ENCODE measurements at regions not wholly inside any gene's neighbourhood (a gene's known extent, or its start where the extent isn't known, plus 50 kb on each side); places are given as distances from the start of the nearest gene placed in this dataset.

DNA sequence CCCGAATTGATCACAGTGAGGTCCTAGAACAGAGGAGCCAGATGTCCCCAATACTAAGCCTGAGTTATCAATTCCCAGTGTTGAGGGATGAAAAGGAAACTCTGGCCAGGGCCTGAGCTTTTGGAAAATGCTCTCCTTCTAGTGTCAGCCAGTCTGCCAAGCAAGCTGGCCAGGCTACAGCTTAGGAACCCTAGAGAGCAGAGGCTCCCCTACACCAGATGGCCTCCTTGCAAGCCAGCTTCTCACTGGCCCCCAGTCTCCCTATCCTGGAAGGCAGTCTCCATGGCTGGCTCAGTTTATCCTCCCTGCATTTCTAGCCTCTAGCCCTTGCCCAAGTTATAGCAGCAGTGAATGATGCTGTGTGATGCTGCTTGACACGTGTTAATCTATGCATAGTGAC lies 204.7 kb upstream of the WWC1 start:
- Histone ChIP-seq H3K4me3 (replicated peaks; ENCODE audit: low read depth, low read length) (no peak overlapping the region), H3K36me3 (ENCODE audit: control insufficient read depth, insufficient read depth, low read length) (no peaks in the 10 kb centered on the region), H3K27me3 (replicated peaks; ENCODE audit: control insufficient read depth, insufficient read depth, low read length) (peaks cover 1% of the 10 kb centered on the region; the same call in 1 of the 2 replicates)
- no peak for DNase-seq (ENCODE audit: extremely low read depth, insufficient read length)
- TF ChIP-seq CTCF (IDR thresholded peaks at IDR 0.05; ENCODE audit: insufficient read depth, low read length, poor library complexity, severe bottlenecking) = no peak

- TF ChIP-seq CTCF (IDR thresholded peaks at IDR 0.05; ENCODE audit: insufficient read depth, low read length, poor library complexity, severe bottlenecking) = no peak
- H3K4me3 ChIP-seq (replicated peaks; ENCODE audit: low read depth, low read length) = no peak overlapping the region
- no peaks in the 10 kb centered on the region for H3K36me3 ChIP-seq (ENCODE audit: control insufficient read depth, insufficient read depth, low read length)
- peaks cover 1% of the 10 kb centered on the region; the same call in 1 of the 2 replicates for H3K27me3 ChIP-seq (replicated peaks; ENCODE audit: control insufficient read depth, insufficient read depth, low read length)
- DNase-seq (ENCODE audit: extremely low read depth, insufficient read length) = no peak
Observed at GRCh38 chr5:168088410-168089173, 202.9 kb upstream of the WWC1 start.

DNA sequence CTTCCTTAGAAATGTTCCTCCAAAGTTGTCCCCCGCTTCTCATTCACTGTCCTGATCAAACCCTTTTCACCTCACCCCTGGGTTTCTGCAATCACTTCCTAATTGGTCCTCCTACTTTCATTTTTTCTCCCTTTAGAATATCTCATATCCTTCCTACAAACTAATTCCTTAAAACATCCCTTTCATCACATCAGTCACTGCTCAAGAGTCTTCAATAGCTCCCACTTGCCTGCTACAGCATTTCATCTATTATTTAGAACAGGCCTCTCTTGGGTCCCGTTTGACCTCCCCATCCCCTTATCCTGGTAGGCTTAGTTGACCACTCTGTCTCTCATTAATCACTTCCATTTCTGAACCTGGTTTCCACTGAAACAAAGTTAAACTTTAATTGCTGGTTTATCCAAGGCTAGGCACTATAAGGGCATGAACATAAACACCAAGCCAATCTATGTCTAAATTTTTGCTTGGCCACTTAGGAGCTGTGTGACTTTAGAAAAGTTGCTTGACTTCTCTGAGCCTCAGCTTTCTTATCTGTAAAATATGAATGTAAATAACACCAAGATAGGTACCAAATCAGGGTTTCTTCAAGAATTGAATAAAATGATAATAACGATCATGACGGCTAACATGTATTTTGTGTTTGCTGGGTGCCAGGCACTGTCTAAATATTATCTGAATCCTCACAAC lies 202.1 kb upstream of the WWC1 start:
- TF ChIP-seq CTCF (IDR thresholded peaks at IDR 0.05; ENCODE audit: insufficient read depth, low read length, poor library complexity, severe bottlenecking) = no peak
- H3K36me3 ChIP-seq (ENCODE audit: control insufficient read depth, insufficient read depth, low read length) = no peaks in the 10 kb centered on the region
- H3K4me3 ChIP-seq (replicated peaks; ENCODE audit: low read depth, low read length) = no peak overlapping the region
- H3K27me3 ChIP-seq (replicated peaks; ENCODE audit: control insufficient read depth, insufficient read depth, low read length) = peaks cover 1% of the 10 kb centered on the region; the same call in 1 of the 2 replicates
- no peak for DNase-seq (ENCODE audit: extremely low read depth, insufficient read length)

GRCh38 chr5:168092209-168093185 lies 198.9 kb upstream of the WWC1 start:
- H3K27me3 ChIP-seq (replicated peaks; ENCODE audit: control insufficient read depth, insufficient read depth, low read length) = peaks cover 1% of the 10 kb centered on the region; the same call in 1 of the 2 replicates
- H3K4me3 ChIP-seq (replicated peaks; ENCODE audit: low read depth, low read length) = no peak overlapping the region
- no peaks in the 10 kb centered on the region for H3K36me3 ChIP-seq (ENCODE audit: control insufficient read depth, insufficient read depth, low read length)
- no peak for DNase-seq (ENCODE audit: extremely low read depth, insufficient read length)
- TF ChIP-seq CTCF (IDR thresholded peaks at IDR 0.05; ENCODE audit: insufficient read depth, low read length, poor library complexity, severe bottlenecking) = no peak

GRCh38 chr5:168093200-168093910 lies 198.1 kb upstream of the WWC1 start:
- H3K4me3 ChIP-seq (replicated peaks; ENCODE audit: low read depth, low read length) = no peak overlapping the region
- no peaks in the 10 kb centered on the region for H3K36me3 ChIP-seq (ENCODE audit: control insufficient read depth, insufficient read depth, low read length)
- peaks cover 1% of the 10 kb centered on the region; the same call in 1 of the 2 replicates for H3K27me3 ChIP-seq (replicated peaks; ENCODE audit: control insufficient read depth, insufficient read depth, low read length)
- TF ChIP-seq CTCF (IDR thresholded peaks at IDR 0.05; ENCODE audit: insufficient read depth, low read length, poor library complexity, severe bottlenecking) = no peak
- DNase-seq (ENCODE audit: extremely low read depth, insufficient read length) = no peak
